HG03108 (cell line): ENCODE measurements at regions not wholly inside any gene's neighbourhood (a gene's known extent, or its start where the extent isn't known, plus 50 kb on each side); places are given as distances from the start of the nearest gene placed in this dataset.
"Not testable (repeated sequence)": the region's sequence is repeated elsewhere in the genome, so short reads cannot be mapped to it uniquely, and the experiment has no call there.

Experiments
- ATAC-seq: cut with Tn5 transposase; IDR thresholded peaks from one replicate; pipeline ENCODE4 v1.9.1; 2021; ENCODE audit warnings: moderate library complexity; ENCODE audit not compliant: unreplicated experiment

- ATAC-seq, result no peak
Measured at GRCh38 chr2:167607211-167607610, 640.2 kb downstream of the STK39 start.

GRCh38 chr2:167602122-167602521, 645.3 kb downstream of the STK39 start:
- ATAC-seq, result no peak

- no peak for ATAC-seq
Measured at GRCh38 chr2:167599219-167599618, 648.2 kb downstream of the STK39 start.

- peak; percentile 73 for ATAC-seq
Measured at GRCh38 chr2:167595839-167596471, 651.4 kb downstream of the STK39 start.

- ATAC-seq, result no peak
Measured at GRCh38 chr2:167595021-167595420, 652.4 kb downstream of the STK39 start.

- no peak for ATAC-seq
Measured at GRCh38 chr2:167592441-167592840, 655.0 kb downstream of the STK39 start.

- ATAC-seq, result no peak
Measured at GRCh38 chr2:167582619-167583018, 664.8 kb downstream of the STK39 start.

- ATAC-seq, result no peak
Measured at GRCh38 chr2:167581961-167582574, 665.3 kb downstream of the STK39 start.

GRCh38 chr2:167579826-167580225, 667.6 kb downstream of the STK39 start:
- no peak for ATAC-seq

GRCh38 chr2:167575276-167575675, 672.1 kb downstream of the STK39 start:
- no peak for ATAC-seq

- ATAC-seq, result no peak
Measured at GRCh38 chr2:167572883-167573619, 674.3 kb downstream of the STK39 start.

- no peak for ATAC-seq
Measured at GRCh38 chr2:167570370-167570769, 677.0 kb downstream of the STK39 start.

GRCh38 chr2:167563885-167564619, 675.8 kb downstream of the XIRP2 start:
- not testable (repeated sequence) for ATAC-seq

GRCh38 chr2:167558272-167558991, 670.2 kb downstream of the XIRP2 start:
- ATAC-seq, result not testable (repeated sequence)

- no peak for ATAC-seq
Measured at GRCh38 chr2:167555098-167555720, 666.9 kb downstream of the XIRP2 start.

GRCh38 chr2:167553635-167554034, 665.4 kb downstream of the XIRP2 start:
- no peak for ATAC-seq

- ATAC-seq, result no peak
Measured at GRCh38 chr2:167551416-167551815, 663.1 kb downstream of the XIRP2 start.

- ATAC-seq, result no peak
Measured at GRCh38 chr2:167550448-167550847, 662.2 kb downstream of the XIRP2 start.

GRCh38 chr2:167548396-167548795, 660.1 kb downstream of the XIRP2 start:
- no peak for ATAC-seq

GRCh38 chr2:167544602-167545001, 656.3 kb downstream of the XIRP2 start:
- ATAC-seq, result no peak
